ENCODE measurements at regions not wholly inside any gene's neighbourhood (a gene's known extent, or its start where the extent isn't known, plus 50 kb on each side); places are given as distances from the start of the nearest gene placed in this dataset.

DNA sequence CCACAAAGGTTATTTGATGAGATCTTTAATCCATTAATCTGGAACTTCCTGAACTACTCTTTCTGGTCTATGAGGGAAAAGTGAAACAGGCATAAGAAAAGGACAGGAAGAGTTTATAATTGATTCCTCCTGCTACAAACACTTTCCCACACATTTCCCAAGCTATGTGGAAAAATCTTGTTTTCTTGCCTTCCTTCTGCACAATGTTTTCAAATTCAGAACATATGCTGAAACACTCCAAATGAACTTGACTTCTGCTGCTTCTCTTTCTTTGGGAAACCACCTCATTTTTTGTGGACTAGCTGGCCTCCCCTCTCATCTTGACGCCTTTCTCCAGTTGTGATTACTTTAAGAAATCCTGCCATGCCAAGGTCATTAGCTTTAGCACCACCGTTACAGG is 100.7 kb upstream of the PTPRG start:
- ChIA-PET RAD21 (ENCODE audit: unreplicated experiment) (interaction anchor here (0.9 kb wide), 1 partner anchor 70 kb away, joined by 3 read pairs; no protein-coding TSS in a partner anchor), POLR2A (no interaction called here), SMC1A (ENCODE audit: uncharacterized antibody, unreplicated experiment) (interaction anchor here (0.7 to 2.2 kb wide), 7 partner anchors 14 to 308 kb away, joined by 3 to 9 read pairs (median 4); no protein-coding TSS in a partner anchor), CTCF (interaction anchor here (1.3 to 1.8 kb wide), 3 partner anchors 16 to 79 kb away, joined by 3 to 6 read pairs (median 5); no protein-coding TSS in a partner anchor)
- H3K9me3 ChIP-seq (replicated peaks; ENCODE audit: control insufficient read depth, insufficient read depth, low read length) = no peaks in the 10 kb centered on the region
- no peaks in the 10 kb centered on the region for H3K27me3 ChIP-seq (replicated peaks in 1 of 2; ENCODE audit: control insufficient read depth in 2 of 2, insufficient read depth in 2 of 2, low read length in 1 of 2)
- WGBS (ENCODE audit: insufficient coverage, insufficient replicate concordance, low lambda C conversion rate, missing lambda C conversion rate) = 21% methylated on average over 2 of the region's 2 CpGs
- no peaks in the 10 kb centered on the region for H3K36me3 ChIP-seq (ENCODE audit: control insufficient read depth in 2 of 2, insufficient read depth in 2 of 2, low read length in 1 of 2)
- no peak overlapping the region for H2AFZ ChIP-seq (ENCODE audit: control insufficient read depth, low read depth, low read length)
- no peaks in the 10 kb centered on the region for H4K20me1 ChIP-seq (ENCODE audit: control insufficient read depth, insufficient read depth)
- no peak overlapping the region for H3K27ac ChIP-seq (ENCODE audit: control insufficient read depth, insufficient read depth)
- intact Hi-C loops (cut with micrococcal nuclease; ENCODE audit: unreplicated experiment) = no loop called here
- H3K4me3 ChIP-seq = no peak overlapping the region
- no peak for ATAC-seq
- H3K4me2 ChIP-seq (ENCODE audit: control insufficient read depth, insufficient read depth) = no peak overlapping the region
- H3K4me1 ChIP-seq (ENCODE audit: control insufficient read depth, insufficient read depth, low read length) = no peaks in the 10 kb centered on the region
- in situ Hi-C loops (cut with MboI) = no loop called here
- no TSS peak for BruUV-seq (replicated peaks)
- H3K9ac ChIP-seq (ENCODE audit: control insufficient read depth, insufficient read depth, low read length) = no peak overlapping the region
- no peaks in the 10 kb centered on the region for H3K79me2 ChIP-seq (ENCODE audit: control insufficient read depth, insufficient read depth, low read length)
- DNase-seq (ENCODE audit: low read depth, low spot score) = no peak
- no peak for TF ChIP-seq TAF1 (IDR thresholded peaks at IDR 0.05; ENCODE audit: borderline replicate concordance, low read depth, low read length)
- no peak for FAIRE-seq

DNA sequence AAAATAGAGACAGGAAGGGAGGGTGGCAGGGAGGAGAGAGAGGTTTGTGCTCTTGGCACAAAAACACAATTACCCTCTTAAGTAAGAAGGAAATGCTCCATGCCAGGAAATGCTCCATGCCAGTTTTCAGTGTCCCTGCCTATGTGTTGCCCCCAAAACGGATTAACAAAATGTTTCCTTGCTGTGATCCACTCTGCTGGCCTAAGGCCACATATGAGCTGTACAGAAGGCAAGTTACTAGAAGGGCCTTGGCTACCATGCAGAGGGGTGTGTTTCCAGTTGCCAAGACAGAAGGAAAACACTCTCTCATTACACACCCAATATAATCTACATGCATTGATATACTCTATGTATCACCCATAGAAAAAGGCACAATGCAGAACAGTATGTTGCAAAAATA is 98.2 kb upstream of the PTPRG start:
- DNase-seq (ENCODE audit: low read depth, low spot score) (no peak), ATAC-seq (no peak), FAIRE-seq (no peak)
- H3K4me2 ChIP-seq (ENCODE audit: control insufficient read depth, insufficient read depth) = no peak overlapping the region
- ChIA-PET RAD21 (ENCODE audit: unreplicated experiment) (no interaction called here), CTCF (no interaction called here), SMC1A (ENCODE audit: uncharacterized antibody, unreplicated experiment) (interaction anchor here (0.8 kb wide), 1 partner anchor 71 kb away, joined by 3 read pairs; no protein-coding TSS in a partner anchor), POLR2A (no interaction called here)
- no peaks in the 10 kb centered on the region for H3K27me3 ChIP-seq (replicated peaks in 1 of 2; ENCODE audit: control insufficient read depth in 2 of 2, insufficient read depth in 2 of 2, low read length in 1 of 2)
- no peaks in the 10 kb centered on the region for H4K20me1 ChIP-seq (ENCODE audit: control insufficient read depth, insufficient read depth)
- no TSS peak for BruUV-seq (replicated peaks)
- H2AFZ ChIP-seq (ENCODE audit: control insufficient read depth, low read depth, low read length) = no peak overlapping the region
- intact Hi-C loops (cut with micrococcal nuclease; ENCODE audit: unreplicated experiment) (no loop called here), in situ Hi-C loops (cut with MboI) (no loop called here)
- no peaks in the 10 kb centered on the region for H3K4me1 ChIP-seq (ENCODE audit: control insufficient read depth, insufficient read depth, low read length)
- no peak overlapping the region for H3K4me3 ChIP-seq
- H3K27ac ChIP-seq (ENCODE audit: control insufficient read depth, insufficient read depth) = no peak overlapping the region
- H3K9ac ChIP-seq (ENCODE audit: control insufficient read depth, insufficient read depth, low read length) = no peak overlapping the region
- no peaks in the 10 kb centered on the region for H3K79me2 ChIP-seq (ENCODE audit: control insufficient read depth, insufficient read depth, low read length)
- H3K36me3 ChIP-seq (ENCODE audit: control insufficient read depth in 2 of 2, insufficient read depth in 2 of 2, low read length in 1 of 2) = no peaks in the 10 kb centered on the region
- H3K9me3 ChIP-seq (replicated peaks; ENCODE audit: control insufficient read depth, insufficient read depth, low read length) = no peaks in the 10 kb centered on the region
- WGBS (ENCODE audit: insufficient coverage, insufficient replicate concordance, low lambda C conversion rate, missing lambda C conversion rate) = 0% methylated on average over 1 of the region's 1 CpG
- TF ChIP-seq HCFC1 (IDR thresholded peaks at IDR 0.05; ENCODE audit: low read length) = no peak
